ENCODE measurements at regions not wholly inside any gene's neighbourhood (a gene's known extent, or its start where the extent isn't known, plus 50 kb on each side); places are given as distances from the start of the nearest gene placed in this dataset.

DNA sequence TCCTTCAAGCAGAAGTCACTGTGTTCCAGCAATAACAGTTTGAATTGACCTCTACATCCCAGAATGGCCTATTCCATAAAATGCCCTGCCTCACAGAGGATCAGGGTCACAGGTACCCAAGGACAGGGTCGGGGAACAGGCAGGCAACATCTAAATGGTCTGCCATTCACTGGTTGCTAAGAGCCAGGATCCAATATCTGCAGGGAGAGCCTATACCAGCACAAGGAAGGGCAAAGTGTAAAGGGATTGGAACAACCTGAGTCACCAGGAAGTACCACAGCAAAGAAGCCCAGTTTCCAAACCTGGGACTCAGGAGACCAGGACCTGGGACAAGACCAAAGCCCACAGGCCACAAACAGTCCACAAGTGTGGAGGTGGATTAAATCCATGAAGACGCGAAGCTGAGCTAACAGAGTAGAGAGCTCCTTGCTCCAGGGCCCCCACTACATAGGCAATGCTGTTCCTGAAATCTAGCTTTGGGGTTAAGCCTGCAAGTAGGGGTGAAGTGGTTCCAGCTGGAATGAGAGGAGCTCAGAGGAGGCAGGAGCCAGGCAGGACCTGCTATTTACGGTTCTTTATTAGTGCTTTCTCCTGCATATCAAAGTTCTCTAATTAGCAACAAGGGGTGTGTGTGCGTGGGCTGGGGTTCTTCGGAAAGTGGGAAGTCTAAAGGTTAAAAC, 274.3 kb downstream of the BCL11B start:
- Histone ChIP-seq H3K27me3 (replicated peaks; ENCODE audit: control insufficient read depth, insufficient read depth, low read length) (no peaks in the 10 kb centered on the region), H3K36me3 (ENCODE audit: control insufficient read depth, insufficient read depth, low read length) (no peaks in the 10 kb centered on the region), H3K4me3 (replicated peaks; ENCODE audit: low read depth, low read length) (no peak overlapping the region)
- TF ChIP-seq, protein P1, sequence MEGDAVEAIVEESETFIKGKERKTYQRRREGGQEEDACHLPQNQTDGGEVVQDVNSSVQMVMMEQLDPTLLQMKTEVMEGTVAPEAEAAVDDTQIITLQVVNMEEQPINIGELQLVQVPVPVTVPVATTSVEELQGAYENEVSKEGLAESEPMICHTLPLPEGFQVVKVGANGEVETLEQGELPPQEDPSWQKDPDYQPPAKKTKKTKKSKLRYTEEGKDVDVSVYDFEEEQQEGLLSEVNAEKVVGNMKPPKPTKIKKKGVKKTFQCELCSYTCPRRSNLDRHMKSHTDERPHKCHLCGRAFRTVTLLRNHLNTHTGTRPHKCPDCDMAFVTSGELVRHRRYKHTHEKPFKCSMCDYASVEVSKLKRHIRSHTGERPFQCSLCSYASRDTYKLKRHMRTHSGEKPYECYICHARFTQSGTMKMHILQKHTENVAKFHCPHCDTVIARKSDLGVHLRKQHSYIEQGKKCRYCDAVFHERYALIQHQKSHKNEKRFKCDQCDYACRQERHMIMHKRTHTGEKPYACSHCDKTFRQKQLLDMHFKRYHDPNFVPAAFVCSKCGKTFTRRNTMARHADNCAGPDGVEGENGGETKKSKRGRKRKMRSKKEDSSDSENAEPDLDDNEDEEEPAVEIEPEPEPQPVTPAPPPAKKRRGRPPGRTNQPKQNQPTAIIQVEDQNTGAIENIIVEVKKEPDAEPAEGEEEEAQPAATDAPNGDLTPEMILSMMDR (IDR thresholded peaks at IDR 0.05; ENCODE audit: insufficient read depth, low read length, poor library complexity, severe bottlenecking) = no peak
- no peak for DNase-seq (ENCODE audit: extremely low read depth, insufficient read length)

DNA sequence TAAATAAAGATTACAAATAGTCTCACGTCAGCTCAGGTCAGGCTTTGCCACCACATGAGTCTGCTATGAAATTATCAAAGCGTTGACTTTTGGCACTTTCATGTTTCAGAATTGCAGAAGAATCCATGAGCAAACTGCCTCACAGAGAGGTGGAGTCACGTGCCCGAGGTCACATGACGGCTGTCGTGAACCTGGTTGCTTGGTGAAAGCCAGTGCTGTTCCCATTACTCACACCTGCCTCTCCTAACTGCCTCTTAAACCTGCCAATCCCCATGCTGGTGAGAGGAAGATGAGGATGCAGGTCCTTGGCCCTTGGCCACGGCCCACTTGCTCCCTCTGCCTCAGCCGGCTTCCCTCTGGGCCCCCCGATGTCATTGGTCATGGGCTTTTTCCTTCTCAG, 272.7 kb downstream of the BCL11B start:
- H3K36me3 ChIP-seq (ENCODE audit: control insufficient read depth, insufficient read depth, low read length) = no peaks in the 10 kb centered on the region
- no peaks in the 10 kb centered on the region for H3K27me3 ChIP-seq (replicated peaks; ENCODE audit: control insufficient read depth, insufficient read depth, low read length)
- no peak overlapping the region for H3K4me3 ChIP-seq (replicated peaks; ENCODE audit: low read depth, low read length)
- TF ChIP-seq, protein P1 (IDR thresholded peaks at IDR 0.05; ENCODE audit: insufficient read depth, low read length, poor library complexity, severe bottlenecking) = no peak
- no peak for DNase-seq (ENCODE audit: extremely low read depth, insufficient read length)

DNA sequence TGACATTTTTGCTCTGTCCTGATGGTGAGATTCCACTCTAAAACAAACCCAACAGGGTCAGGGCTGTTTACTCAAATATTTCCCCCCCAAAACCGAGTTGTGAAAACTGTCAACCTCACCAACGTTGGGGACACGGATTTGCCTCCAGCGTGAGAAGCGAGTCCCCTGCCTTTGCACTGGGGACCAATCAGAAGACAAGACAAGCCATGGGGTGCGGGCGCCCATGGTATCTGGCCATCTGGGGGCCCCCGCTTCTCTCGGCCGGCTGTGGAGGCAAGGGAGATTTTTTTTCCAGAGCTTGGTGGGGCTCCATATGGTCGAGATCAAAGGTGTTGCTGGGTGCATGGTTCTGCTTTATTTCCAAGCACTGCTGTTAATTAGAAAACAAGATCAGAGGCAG, 272.1 kb downstream of the BCL11B start:
- Histone ChIP-seq H3K27me3 (replicated peaks; ENCODE audit: control insufficient read depth, insufficient read depth, low read length) (no peaks in the 10 kb centered on the region), H3K4me3 (replicated peaks; ENCODE audit: low read depth, low read length) (no peak overlapping the region), H3K36me3 (ENCODE audit: control insufficient read depth, insufficient read depth, low read length) (no peaks in the 10 kb centered on the region)
- no peak for DNase-seq (ENCODE audit: extremely low read depth, insufficient read length)
- TF ChIP-seq, protein P1 (IDR thresholded peaks at IDR 0.05; ENCODE audit: insufficient read depth, low read length, poor library complexity, severe bottlenecking) = no peak

DNA sequence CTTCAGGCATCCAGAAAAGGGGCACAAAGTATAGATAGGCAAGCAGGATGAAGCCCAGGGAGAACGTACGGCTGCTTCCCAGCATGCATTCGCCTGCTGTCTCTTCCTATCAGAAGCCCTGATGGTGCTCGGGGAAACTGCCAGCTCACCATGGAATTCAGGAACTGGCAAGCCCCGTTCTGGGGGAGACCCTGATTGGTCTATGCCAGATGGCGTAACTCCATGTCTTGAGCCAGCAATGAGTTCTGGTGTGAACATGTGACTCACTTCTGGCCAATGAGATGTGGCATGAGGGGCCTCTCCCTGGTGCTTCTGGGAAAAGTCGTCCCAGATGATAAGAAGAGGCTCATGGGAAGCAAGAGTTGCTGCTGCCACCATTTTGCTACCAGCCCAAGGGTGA, 270.8 kb downstream of the BCL11B start:
- H3K4me3 ChIP-seq (replicated peaks; ENCODE audit: low read depth, low read length) = no peak overlapping the region
- TF ChIP-seq, protein P1 (IDR thresholded peaks at IDR 0.05; ENCODE audit: insufficient read depth, low read length, poor library complexity, severe bottlenecking) = no peak
- DNase-seq (ENCODE audit: extremely low read depth, insufficient read length) = no peak
- H3K27me3 ChIP-seq (replicated peaks; ENCODE audit: control insufficient read depth, insufficient read depth, low read length) = no peaks in the 10 kb centered on the region
- H3K36me3 ChIP-seq (ENCODE audit: control insufficient read depth, insufficient read depth, low read length) = no peaks in the 10 kb centered on the region

DNA sequence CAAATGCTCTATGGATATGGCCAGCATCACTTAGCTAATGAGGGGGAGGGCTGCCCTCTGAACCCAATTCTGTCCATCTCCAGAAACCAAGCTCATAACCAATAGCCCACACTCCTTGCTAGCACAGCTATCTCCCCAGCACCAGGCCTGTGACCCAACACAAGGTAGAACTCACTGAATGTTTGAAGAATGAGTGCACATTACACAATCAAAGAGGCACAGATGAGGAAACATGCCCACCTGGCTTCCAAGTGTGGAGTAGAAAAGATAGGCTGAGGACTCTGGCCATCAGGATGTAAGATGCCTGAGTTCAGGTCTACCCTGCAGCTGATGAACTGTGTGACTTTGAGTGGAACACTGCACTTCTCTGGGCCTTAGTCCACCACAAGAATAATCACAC, 268.4 kb downstream of the BCL11B start:
- no peak overlapping the region for H3K4me3 ChIP-seq (replicated peaks; ENCODE audit: low read depth, low read length)
- no peaks in the 10 kb centered on the region for H3K27me3 ChIP-seq (replicated peaks; ENCODE audit: control insufficient read depth, insufficient read depth, low read length)
- no peaks in the 10 kb centered on the region for H3K36me3 ChIP-seq (ENCODE audit: control insufficient read depth, insufficient read depth, low read length)
- TF ChIP-seq, protein P1 (IDR thresholded peaks at IDR 0.05; ENCODE audit: insufficient read depth, low read length, poor library complexity, severe bottlenecking) = no peak
- no peak for DNase-seq (ENCODE audit: extremely low read depth, insufficient read length)

DNA sequence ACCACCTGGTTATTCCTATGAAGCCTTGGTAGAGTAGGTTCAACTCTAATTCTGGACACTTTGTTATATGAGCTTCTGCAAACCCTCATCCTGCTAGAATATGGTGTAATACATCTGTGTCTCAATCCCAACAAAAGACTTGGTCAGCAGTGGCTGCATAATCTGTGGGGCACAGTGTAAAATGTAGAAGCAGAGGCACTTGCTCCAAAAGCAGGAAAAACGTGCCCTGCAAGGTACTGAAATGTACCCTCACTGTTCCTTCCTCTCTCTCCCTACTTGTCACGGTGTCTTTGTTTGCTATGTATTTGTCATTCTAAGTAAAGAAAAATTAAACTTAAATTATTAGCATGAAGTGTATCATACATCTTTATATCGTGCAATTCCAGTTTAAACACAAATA, 267.9 kb downstream of the BCL11B start:
- Histone ChIP-seq H3K4me3 (replicated peaks; ENCODE audit: low read depth, low read length) (no peak overlapping the region), H3K36me3 (ENCODE audit: control insufficient read depth, insufficient read depth, low read length) (no peaks in the 10 kb centered on the region), H3K27me3 (replicated peaks; ENCODE audit: control insufficient read depth, insufficient read depth, low read length) (no peaks in the 10 kb centered on the region)
- TF ChIP-seq, protein P1 (IDR thresholded peaks at IDR 0.05; ENCODE audit: insufficient read depth, low read length, poor library complexity, severe bottlenecking) = no peak
- no peak for DNase-seq (ENCODE audit: extremely low read depth, insufficient read length)

Measured in GM06990 (cell line).